DOHH2 (cell line): ENCODE measurements at regions not wholly inside any gene's neighbourhood (a gene's known extent, or its start where the extent isn't known, plus 50 kb on each side); places are given as distances from the start of the nearest gene placed in this dataset.

Experiments used
- H3F3A ChIP-seq: fragments of 200-600 bp; sonication (generic), shearing (Covaris generic); 2 replicates; pipeline ENCODE4 v1.6.0; 2016; ENCODE audit warnings: antibody characterized with exemption, mild to moderate bottlenecking; ENCODE audit not compliant: control insufficient read depth, insufficient read depth
- H3K27ac ChIP-seq: fragments of 200-600 bp; sonication (generic); 2 replicates; pipeline ENCODE4 v1.5.1; 2014; ENCODE audit warnings: low read depth, mild to moderate bottlenecking, low read length, moderate library complexity
- H3K27me3 ChIP-seq: fragments of 200-600 bp; sonication (generic); 2 replicates; pipeline ENCODE4 v1.6.1; 2014; ENCODE audit warnings: mild to moderate bottlenecking, low read length, mixed read lengths; ENCODE audit not compliant: control insufficient read depth
- H3K36me3 ChIP-seq: fragments of 200-600 bp; sonication (generic); 2 replicates; pipeline ENCODE4 v1.6.1; 2014; ENCODE audit warnings: mild to moderate bottlenecking, low read length, moderate library complexity, mixed read lengths; ENCODE audit not compliant: control insufficient read depth
- H3K4me1 ChIP-seq: fragments of 200-600 bp; sonication (generic); 2 replicates; pipeline ENCODE4 v1.6.1; 2014; ENCODE audit warnings: mild to moderate bottlenecking, low read length, mixed read lengths; ENCODE audit not compliant: control insufficient read depth
- H3K4me2 ChIP-seq: fragments of 200-600 bp; sonication (generic); 2 replicates; pipeline ENCODE4 v1.6.0; 2014; ENCODE audit warnings: mild to moderate bottlenecking, low read length, moderate library complexity
- H3K4me3 ChIP-seq: fragments of 200-600 bp; sonication (generic); 2 replicates; pipeline ENCODE4 v1.5.1; 2014; ENCODE audit warnings: mild to moderate bottlenecking, low read length, mixed read lengths
- H3K79me2 ChIP-seq: fragments of 200-600 bp; sonication (generic); 2 replicates; pipeline ENCODE4 v1.6.1; 2014; ENCODE audit warnings: mild to moderate bottlenecking, low read length, mixed read lengths; ENCODE audit not compliant: control insufficient read depth
- H3K9me2 ChIP-seq: fragments of 200-600 bp; sonication (generic); replicated peaks from 2 replicates; pipeline ENCODE4 v1.6.1; 2014; ENCODE audit warnings: mild to moderate bottlenecking, low read length, mixed read lengths; ENCODE audit not compliant: control insufficient read depth
- H3K9me3 ChIP-seq: fragments of 200-600 bp; sonication (generic); 2 replicates; pipeline ENCODE4 v1.6.1; 2014; ENCODE audit warnings: antibody characterized with exemption, low read length, mixed read lengths; ENCODE audit not compliant: control insufficient read depth, insufficient read depth
- H4K20me1 ChIP-seq: fragments of 200-600 bp; sonication (generic); 2 replicates; pipeline ENCODE4 v1.6.0; 2014; ENCODE audit warnings: low read depth, mild to moderate bottlenecking, antibody characterized with exemption, low read length, moderate library complexity; ENCODE audit not compliant: control insufficient read depth, insufficient read depth
- EZH2phosphoT487 ChIP-seq: fragments of 200-600 bp; sonication (generic); IDR thresholded peaks from 2 replicates; pipeline ENCODE4 v1.6.1; 2017; ENCODE audit warnings: borderline replicate concordance, mild to moderate bottlenecking, antibody characterized with exemption, low read length, moderate library complexity, mixed read lengths
- TF ChIP-seq, protein P1 (sequence below): fragments of 200-600 bp; sonication (generic); IDR thresholded peaks from one replicate; pipeline ENCODE4 v1.5.1; 2014; ENCODE audit warnings: antibody characterized with exemption, mild to moderate bottlenecking, low read depth, low read length; ENCODE audit not compliant: poor library complexity, severe bottlenecking

DNA sequence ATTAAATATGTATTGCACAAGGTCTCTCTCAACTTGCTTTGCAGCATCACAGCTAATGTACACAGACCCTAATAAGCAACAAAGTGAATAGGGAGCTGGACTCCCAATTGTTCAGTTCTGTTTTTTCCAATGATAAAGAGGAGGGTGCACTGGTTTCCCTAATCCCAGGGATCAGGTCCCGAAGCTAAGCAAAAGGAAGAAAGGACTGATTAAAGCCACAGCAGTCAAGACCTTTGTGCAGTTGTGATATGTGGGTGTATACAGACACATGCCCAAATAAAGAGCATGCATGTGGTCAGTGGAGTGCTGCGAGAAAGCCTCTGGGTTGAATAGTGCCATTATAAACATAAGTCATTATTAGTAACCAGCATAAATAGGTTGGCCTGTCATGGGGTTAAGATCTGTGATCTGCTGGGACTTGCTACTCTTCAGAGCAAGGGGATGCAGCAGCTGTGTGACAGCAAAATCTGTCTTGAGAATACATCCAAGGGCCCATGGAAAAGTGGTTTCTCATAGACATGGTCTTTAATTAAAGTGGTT, 1863.1 kb upstream of the WWC1 start:
- no peaks in the 10 kb centered on the region for H3K4me1 ChIP-seq
- H3K9me3 ChIP-seq, result no peaks in the 10 kb centered on the region
- no peaks in the 10 kb centered on the region for H3K27me3 ChIP-seq
- H3K27ac ChIP-seq, result no peak overlapping the region
- H3K79me2 ChIP-seq, result no peaks in the 10 kb centered on the region
- H3K9me2 ChIP-seq, result no peaks in the 10 kb centered on the region
- no peaks in the 10 kb centered on the region for H4K20me1 ChIP-seq
- no peak overlapping the region for H3K4me2 ChIP-seq
- H3F3A ChIP-seq, result no peaks in the 10 kb centered on the region
- no peaks in the 10 kb centered on the region for H3K36me3 ChIP-seq
- no peak for TF ChIP-seq EZH2phosphoT487
- TF ChIP-seq, protein P1, sequence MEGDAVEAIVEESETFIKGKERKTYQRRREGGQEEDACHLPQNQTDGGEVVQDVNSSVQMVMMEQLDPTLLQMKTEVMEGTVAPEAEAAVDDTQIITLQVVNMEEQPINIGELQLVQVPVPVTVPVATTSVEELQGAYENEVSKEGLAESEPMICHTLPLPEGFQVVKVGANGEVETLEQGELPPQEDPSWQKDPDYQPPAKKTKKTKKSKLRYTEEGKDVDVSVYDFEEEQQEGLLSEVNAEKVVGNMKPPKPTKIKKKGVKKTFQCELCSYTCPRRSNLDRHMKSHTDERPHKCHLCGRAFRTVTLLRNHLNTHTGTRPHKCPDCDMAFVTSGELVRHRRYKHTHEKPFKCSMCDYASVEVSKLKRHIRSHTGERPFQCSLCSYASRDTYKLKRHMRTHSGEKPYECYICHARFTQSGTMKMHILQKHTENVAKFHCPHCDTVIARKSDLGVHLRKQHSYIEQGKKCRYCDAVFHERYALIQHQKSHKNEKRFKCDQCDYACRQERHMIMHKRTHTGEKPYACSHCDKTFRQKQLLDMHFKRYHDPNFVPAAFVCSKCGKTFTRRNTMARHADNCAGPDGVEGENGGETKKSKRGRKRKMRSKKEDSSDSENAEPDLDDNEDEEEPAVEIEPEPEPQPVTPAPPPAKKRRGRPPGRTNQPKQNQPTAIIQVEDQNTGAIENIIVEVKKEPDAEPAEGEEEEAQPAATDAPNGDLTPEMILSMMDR, result no peak
- H3K4me3 ChIP-seq, result no peak overlapping the region

DNA sequence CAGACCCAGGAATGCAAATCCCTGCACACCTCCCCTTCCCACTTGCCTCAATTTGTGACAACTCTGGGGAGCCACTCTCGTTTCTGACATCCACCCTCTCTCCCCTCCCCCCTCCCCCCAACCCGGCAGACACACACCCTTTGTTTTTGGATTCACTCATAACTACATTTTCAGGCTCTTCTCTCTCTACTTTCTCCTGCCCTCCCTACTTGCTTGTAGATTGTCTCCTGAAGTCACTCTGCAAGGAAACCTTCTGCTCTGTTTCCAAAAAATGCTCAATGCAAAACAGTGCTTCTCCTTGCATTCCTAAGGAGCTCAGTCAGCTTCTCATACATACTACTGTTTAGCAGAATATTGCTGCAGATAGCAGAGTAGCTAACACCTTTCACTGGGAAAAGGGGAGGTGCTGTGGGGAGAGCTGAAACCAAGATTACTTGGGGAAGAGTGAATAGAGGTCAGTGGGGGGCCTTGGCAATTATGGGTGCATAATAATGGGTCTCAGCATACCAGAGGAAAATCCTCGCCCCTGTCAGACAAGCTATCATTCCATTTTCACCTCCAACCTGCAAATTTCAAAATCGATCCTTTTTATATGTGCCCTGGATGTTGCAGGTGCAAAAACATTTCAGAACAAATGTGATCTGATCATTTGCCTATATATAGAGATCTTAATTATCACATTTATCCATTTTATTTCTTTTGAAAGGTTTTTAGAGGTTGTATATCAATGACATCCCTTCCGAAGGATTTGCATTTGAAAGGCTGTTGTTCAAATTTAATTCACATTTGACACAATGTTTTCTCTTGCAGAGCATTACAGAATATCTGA, 1860.7 kb upstream of the WWC1 start:
- no peak overlapping the region for H3K4me2 ChIP-seq
- no peaks in the 10 kb centered on the region for H4K20me1 ChIP-seq
- no peaks in the 10 kb centered on the region for H3K27me3 ChIP-seq
- H3K9me2 ChIP-seq, result no peaks in the 10 kb centered on the region
- no peaks in the 10 kb centered on the region for H3K36me3 ChIP-seq
- H3K4me1 ChIP-seq, result no peaks in the 10 kb centered on the region
- no peak overlapping the region for H3K27ac ChIP-seq
- no peaks in the 10 kb centered on the region for H3K79me2 ChIP-seq
- H3K4me3 ChIP-seq, result no peak overlapping the region
- no peaks in the 10 kb centered on the region for H3K9me3 ChIP-seq
- TF ChIP-seq, protein P1, result no peak
- no peak for TF ChIP-seq EZH2phosphoT487
- H3F3A ChIP-seq, result no peaks in the 10 kb centered on the region

DNA sequence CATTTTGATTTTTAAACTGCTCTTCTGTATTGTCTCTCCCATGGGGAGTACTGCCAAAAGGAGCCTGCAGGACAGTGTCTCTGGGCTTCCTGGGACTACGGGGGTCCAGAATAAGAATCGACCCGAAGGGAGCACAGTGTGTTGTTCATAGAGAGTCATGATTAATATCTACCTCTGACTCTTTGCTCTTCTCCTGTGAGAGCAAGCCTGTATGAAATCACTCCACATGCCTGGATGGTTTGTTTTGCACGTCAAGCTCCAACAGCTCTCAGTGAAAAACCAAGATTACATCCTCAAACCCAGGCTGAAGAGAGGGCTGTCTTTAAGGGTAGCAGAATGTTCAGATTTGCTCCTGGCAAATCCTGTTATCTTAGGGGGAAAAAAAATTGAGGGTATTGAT, 1860.0 kb upstream of the WWC1 start:
- Histone ChIP-seq H3K4me2 (no peak overlapping the region), H3F3A (no peaks in the 10 kb centered on the region)

More for the DNA sequence above, 1860.0 kb upstream of the WWC1 start:
- Histone ChIP-seq H3K79me2 (no peaks in the 10 kb centered on the region), H3K4me1 (no peaks in the 10 kb centered on the region), H3K4me3 (no peak overlapping the region), H3K9me2 (no peaks in the 10 kb centered on the region), H3K36me3 (no peaks in the 10 kb centered on the region), H3K9me3 (no peaks in the 10 kb centered on the region), H3K27ac (no peak overlapping the region), H3K27me3 (no peaks in the 10 kb centered on the region), H4K20me1 (no peaks in the 10 kb centered on the region)
- no peak for TF ChIP-seq EZH2phosphoT487
- TF ChIP-seq, protein P1, result no peak
